H1 (cell line): ENCODE measurements at regions not wholly inside any gene's neighbourhood (a gene's known extent, or its start where the extent isn't known, plus 50 kb on each side); places are given as distances from the start of the nearest gene placed in this dataset.

Experiments used
- CTCF ChIA-PET: fragments of 300-600 bp; sonication (Branson Sonifier 250); formaldehyde crosslinking; loops from one replicate; lab custom pipeline; 2021; ENCODE audit not compliant: partially characterized antibody; lab: Charles Lee
- POLR2A ChIA-PET: fragments of 300-600 bp; sonication (Branson Sonifier 250); formaldehyde crosslinking; loops from one replicate; lab custom pipeline; 2021; ENCODE audit warnings: inconsistent platforms; ENCODE audit not compliant: partially characterized antibody; lab: Charles Lee
- DNase-seq, 2 experiments: peaks; one replicate each; pipeline versions ENCODE4 v3.0.0 to v3.0.0-alpha.2; 2010 to 2022; ENCODE audit warnings: low spot score in 2 of 2, low read depth in 1 of 2, mixed read lengths in 1 of 2
- FAIRE-seq: peaks from 2 replicates; lab custom pipeline; 2011; peaks lifted over from hg19 to GRCh38; lab: Jason Lieb, UNC
- H2AFZ ChIP-seq: 2 replicates; pipeline ENCODE4 v1.8.1; 2012; ENCODE audit warnings: low read length, inconsistent platforms
- H2AK5ac ChIP-seq: 2 replicates; pipeline ENCODE4 v1.6.1; 2013; ENCODE audit warnings: low read depth, low read length
- H2BK120ac ChIP-seq: replicated peaks from 2 replicates; pipeline ENCODE3; 2013; ENCODE audit warnings: low read depth, low read length, inconsistent platforms
- H2BK12ac ChIP-seq: 2 replicates; pipeline ENCODE4 v1.6.1; 2013; ENCODE audit warnings: low read depth, low read length
- H2BK15ac ChIP-seq: 2 replicates; pipeline ENCODE4 v1.6.1; 2013; ENCODE audit warnings: low read length
- H2BK20ac ChIP-seq: 2 replicates; pipeline ENCODE4 v1.6.1; 2013; ENCODE audit warnings: low read length
- H2BK5ac ChIP-seq: 2 replicates; pipeline ENCODE4 v1.6.1; 2013; ENCODE audit warnings: low read depth, low read length
- H3K14ac ChIP-seq: 2 replicates; pipeline ENCODE4 v1.6.1; 2013; ENCODE audit warnings: inconsistent platforms; ENCODE audit not compliant: insufficient read length
- H3K18ac ChIP-seq: 2 replicates; pipeline ENCODE4 v1.6.1; 2013; ENCODE audit warnings: low read length; ENCODE audit errors: extremely low read depth
- H3K23ac ChIP-seq: 2 replicates; pipeline ENCODE4 v1.6.1; 2013; ENCODE audit warnings: inconsistent platforms; ENCODE audit not compliant: insufficient read length
- H3K23me2 ChIP-seq: 2 replicates; pipeline ENCODE4 v1.6.1; 2013; ENCODE audit warnings: low read depth, low read length
- H3K27ac ChIP-seq: 2 replicates; pipeline ENCODE4 v1.6.1; 2011; ENCODE audit warnings: low read depth, low read length, inconsistent platforms
- H3K27me3 ChIP-seq, 4 experiments: replicated peaks in 1 of 4; 1 replicate in 1 of 4; 2 replicates in 3 of 4; pipeline versions ENCODE4 v1.6.1 to v1.8.1; 2011 to 2013; ENCODE audit warnings: low read length in 3 of 4, mild to moderate bottlenecking in 3 of 4, inconsistent platforms in 2 of 4, mixed read lengths in 2 of 4, moderate library complexity in 1 of 4; ENCODE audit not compliant: control insufficient read depth in 3 of 4, insufficient read depth in 3 of 4; ENCODE audit errors: extremely low read depth in 1 of 4
- H3K36me3 ChIP-seq, 4 experiments: 2 replicates each; pipeline versions ENCODE4 v1.6.1 to v1.8.1; 2011 to 2013; ENCODE audit warnings: mild to moderate bottlenecking in 4 of 4, low read length in 3 of 4, moderate library complexity in 2 of 4, control low read depth in 1 of 4, inconsistent platforms in 1 of 4; ENCODE audit not compliant: insufficient read depth in 4 of 4, control insufficient read depth in 2 of 4
- H3K4ac ChIP-seq: replicated peaks from 2 replicates; pipeline ENCODE3; 2013; ENCODE audit warnings: low read length, low read depth, mixed read lengths, inconsistent platforms; ENCODE audit not compliant: insufficient read length
- H3K4me1 ChIP-seq, 4 experiments: replicated peaks in 1 of 4; 1 replicate in 1 of 4; 2 replicates in 3 of 4; pipeline versions ENCODE4 v1.6.1 to v1.8.1; 2011 to 2013; ENCODE audit warnings: low read length in 3 of 4, inconsistent platforms in 2 of 4, mixed read lengths in 1 of 4; ENCODE audit not compliant: insufficient read depth in 4 of 4, control insufficient read depth in 3 of 4
- H3K4me2 ChIP-seq, 2 experiments: 2 replicates each; pipeline versions ENCODE4 v1.6.1 to v1.8.1; 2011 to 2013; ENCODE audit warnings: low read depth in 2 of 2, low read length in 2 of 2, control low read depth in 1 of 2, inconsistent platforms in 1 of 2, mild to moderate bottlenecking in 1 of 2; ENCODE audit not compliant: insufficient read depth in 1 of 2
- H3K4me3 ChIP-seq, 4 experiments: fragments of 200-600, 300-600 bp in 1 of 4; sonication (generic), shearing (Covaris generic), sonication (Bioruptor Twin) in 1 of 4; 2 replicates each; pipeline versions ENCODE4 v1.5.1 to v1.8.1; 2011 to 2016; ENCODE audit warnings: low read length in 4 of 4, low read depth in 3 of 4, control low read depth in 2 of 4, inconsistent platforms in 2 of 4, mild to moderate bottlenecking in 2 of 4, mixed read lengths in 1 of 4, moderate library complexity in 1 of 4; ENCODE audit not compliant: insufficient read depth in 2 of 4; ENCODE audit errors: extremely low read depth in 1 of 4
- H3K56ac ChIP-seq: replicated peaks from 2 replicates; pipeline ENCODE3; 2013; ENCODE audit warnings: low read depth, mild to moderate bottlenecking, mixed read lengths, low read length, inconsistent platforms; ENCODE audit not compliant: insufficient read length
- H3K79me1 ChIP-seq: 2 replicates; pipeline ENCODE4 v1.6.1; 2013; ENCODE audit warnings: low read depth, low read length, control low read depth
- H3K79me2 ChIP-seq, 2 experiments: 2 replicates each; pipeline versions ENCODE4 v1.6.1 to v1.8.1; 2012 to 2013; ENCODE audit warnings: low read length in 2 of 2, mild to moderate bottlenecking in 2 of 2, inconsistent platforms in 1 of 2; ENCODE audit not compliant: insufficient read depth in 2 of 2, control insufficient read depth in 1 of 2
- H3K9ac ChIP-seq, 4 experiments: replicated peaks in 1 of 4; 1 replicate in 1 of 4; 2 replicates in 3 of 4; pipeline versions ENCODE4 v1.6.1 to v1.8.1; 2011 to 2013; ENCODE audit warnings: low read depth in 3 of 4, low read length in 3 of 4, control low read depth in 2 of 4, mild to moderate bottlenecking in 2 of 4, moderate library complexity in 2 of 4, inconsistent platforms in 1 of 4; ENCODE audit errors: extremely low read depth in 1 of 4
- H3K9me3 ChIP-seq, 2 experiments: 2 replicates each; pipeline versions ENCODE4 v1.6.1 to v1.8.1; 2012 to 2013; ENCODE audit warnings: mild to moderate bottlenecking in 2 of 2, moderate library complexity in 2 of 2, control low read depth in 1 of 2, inconsistent platforms in 1 of 2, low read depth in 1 of 2, low read length in 1 of 2, mixed read lengths in 1 of 2; ENCODE audit not compliant: insufficient read depth in 2 of 2
- H4K20me1 ChIP-seq, 2 experiments: replicated peaks in 1 of 2; 2 replicates each; pipeline versions ENCODE3 to v1.8.1; 2011 to 2013; ENCODE audit warnings: inconsistent platforms in 2 of 2, low read length in 2 of 2, mild to moderate bottlenecking in 1 of 2; ENCODE audit not compliant: insufficient read depth in 2 of 2, control insufficient read depth in 1 of 2
- H4K5ac ChIP-seq: 2 replicates; pipeline ENCODE4 v1.6.1; 2013; ENCODE audit warnings: low read length, low read depth, mixed read lengths, inconsistent platforms; ENCODE audit not compliant: insufficient read length
- H4K8ac ChIP-seq: 2 replicates; pipeline ENCODE4 v1.8.0; 2013; ENCODE audit warnings: mild to moderate bottlenecking, moderate library complexity, low read length, inconsistent platforms; ENCODE audit not compliant: insufficient read depth; ENCODE audit errors: extremely low read depth
- H4K91ac ChIP-seq: replicated peaks from 2 replicates; pipeline ENCODE3; 2013; ENCODE audit warnings: low read length, mixed read lengths, inconsistent platforms; ENCODE audit not compliant: insufficient read length
- BACH1 ChIP-seq: IDR thresholded peaks from 2 replicates; pipeline ENCODE4 v1.6.1; 2012; ENCODE audit warnings: low read length, improper control_type of control experiment
- BCL11A ChIP-seq, 2 experiments: IDR thresholded peaks; one replicate each; pipeline ENCODE4 v1.6.1; 2011; ENCODE audit warnings: low read depth in 2 of 2, low read length in 2 of 2, mild to moderate bottlenecking in 2 of 2
- CBX5 ChIP-seq: fragments of 300-800, 300-1000 bp; sonication (generic); IDR thresholded peaks from 2 replicates; pipeline ENCODE4 v1.7.1; 2016; ENCODE audit warnings: antibody characterized with exemption, low read length, low read depth
- EGR1 ChIP-seq: IDR thresholded peaks from 2 replicates; pipeline ENCODE4 v1.6.1; 2011; ENCODE audit warnings: low read depth, low read length, borderline replicate concordance
- EZH2 ChIP-seq: fragments of 200-600 bp; sonication (generic); IDR thresholded peaks from 2 replicates; pipeline ENCODE4 v1.7.1; 2012; ENCODE audit warnings: low read depth, mild to moderate bottlenecking, moderate library complexity, low read length, inconsistent platforms; ENCODE audit not compliant: severe bottlenecking
- HDAC6 ChIP-seq: IDR thresholded peaks from one replicate; pipeline ENCODE4 v1.7.1; 2012; ENCODE audit warnings: low read depth, mild to moderate bottlenecking, inconsistent platforms, low read length, moderate library complexity
- KDM4A ChIP-seq: IDR thresholded peaks from one replicate; pipeline ENCODE4 v1.7.1; 2012; ENCODE audit warnings: low read depth, mild to moderate bottlenecking, moderate library complexity, low read length, inconsistent platforms; ENCODE audit not compliant: severe bottlenecking
- NRF1 ChIP-seq: IDR thresholded peaks from 2 replicates; pipeline ENCODE4 v1.6.1; 2011; ENCODE audit warnings: mild to moderate bottlenecking, low read depth, low read length, improper control_type of control experiment
- POU5F1 ChIP-seq: IDR thresholded peaks from 2 replicates; pipeline ENCODE4 v1.6.1; 2011; ENCODE audit warnings: low read depth, mild to moderate bottlenecking, low read length, moderate library complexity
- RFX5 ChIP-seq: IDR thresholded peaks from 2 replicates; pipeline ENCODE4 v1.6.1; 2011; ENCODE audit warnings: low read depth, low read length, improper control_type of control experiment, borderline replicate concordance
- SIX5 ChIP-seq: IDR thresholded peaks from 2 replicates; pipeline ENCODE4 v1.6.1; 2011; ENCODE audit warnings: mild to moderate bottlenecking, low read depth, low read length
- TAF7 ChIP-seq: optimal IDR thresholded peaks from 2 replicates; pipeline ENCODE3; 2011; ENCODE audit warnings: low read depth, mild to moderate bottlenecking, inconsistent platforms, low read length, moderate library complexity, borderline replicate concordance
- TBP ChIP-seq: IDR thresholded peaks from 2 replicates; pipeline ENCODE4 v1.6.1; 2011; ENCODE audit warnings: low read depth, low read length, improper control_type of control experiment
- TEAD4 ChIP-seq: IDR thresholded peaks from 2 replicates; pipeline ENCODE4 v1.6.1; 2012; ENCODE audit warnings: low read depth, low read length, inconsistent platforms, mixed read lengths
- WGBS, 2 experiments: shearing (Covaris generic) in 1 of 2; methylation state at CpG; one replicate each; pipeline versions ENCODE4 v1.1.6 to v1.1.7; 2013 to 2015; ENCODE audit warnings: low lambda C conversion rate in 2 of 2, mixed read lengths in 2 of 2, inconsistent platforms in 1 of 2, low coverage in 1 of 2, missing lambda C conversion rate in 1 of 2; ENCODE audit not compliant: insufficient replicate concordance in 2 of 2, insufficient coverage in 1 of 2, insufficient read length in 1 of 2; ENCODE audit errors: extremely low coverage in 1 of 2, missing lambda C conversion rate in 1 of 2; 5-methylcytosine and 5-hydroxymethylcytosine counted together
- TF ChIP-seq, protein P1 (sequence below): IDR thresholded peaks from 2 replicates; pipeline ENCODE4 v1.6.1; 2012; ENCODE audit warnings: inconsistent platforms

DNA sequence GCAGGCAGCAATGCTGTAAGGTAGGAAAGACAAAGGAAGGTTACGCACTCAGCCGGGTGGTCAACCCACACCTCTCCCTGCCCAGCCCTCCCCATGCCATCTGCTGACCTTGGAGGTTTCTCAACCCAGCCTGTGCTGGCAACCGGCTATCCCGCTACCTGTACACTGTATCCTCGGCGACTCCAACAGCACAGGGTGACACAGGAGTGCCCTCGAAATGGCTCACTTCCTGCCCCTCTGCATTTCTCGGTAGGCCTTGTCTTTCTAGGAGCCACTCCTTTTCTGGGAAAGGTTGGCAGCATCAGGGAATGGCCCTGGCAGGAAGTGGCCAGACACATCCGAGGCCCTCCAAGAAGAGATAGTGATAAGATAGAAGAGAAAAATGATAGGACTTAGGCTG is 124.0 kb downstream of the PROX1 start:
- Histone ChIP-seq H3K79me1 (no peaks in the 10 kb centered on the region), H2BK12ac (no peak overlapping the region), H3K36me3 (no peaks in the 10 kb centered on the region), H3K27ac (no peak overlapping the region), H3K4me2 (no peak overlapping the region), H3K79me2 (no peaks in the 10 kb centered on the region), H3K9ac (no peak overlapping the region), H3K14ac (no peak overlapping the region), H2AFZ (0 out of 2 replicates have a peak overlapping the region, but pooled peaks have one; percentile 29), H3K18ac (no peak overlapping the region), H3K23me2 (no peaks in the 10 kb centered on the region; the same call in 1 of the 2 replicates), H2AK5ac (no peak overlapping the region), H3K23ac (no peak overlapping the region), H2BK120ac (no peak overlapping the region), H4K5ac (no peak overlapping the region), H3K27me3 (no peaks in the 10 kb centered on the region), H3K56ac (no peak overlapping the region), H2BK5ac (no peak overlapping the region), H4K8ac (peak overlapping the region; percentile 53), H4K91ac (no peak overlapping the region), H3K4ac (no peak overlapping the region), H2BK15ac (no peak overlapping the region), H4K20me1 (no peaks in the 10 kb centered on the region), H3K4me1 (peaks cover 3 to 7% (median 5%) of the 10 kb centered on the region in 4 experiments; a peak in 6 of 7 replicates), H3K9me3 (no peaks in the 10 kb centered on the region), H2BK20ac (no peak overlapping the region), H3K4me3 (no peak overlapping the region)
- FAIRE-seq (no peak), DNase-seq (no peak)
- ChIA-PET POLR2A (no interaction called here), CTCF (interaction anchor here (1.2 to 3.7 kb wide), 2 partner anchors 12 to 18 kb away, joined by 3 to 18 read pairs; no protein-coding TSS in a partner anchor)
- WGBS, 2 experiments, result 97% methylated on average over 9 of the region's 9 CpGs; no CpG with 5 or more reads in 1 of the 2 experiments
- no peak for TF ChIP-seq BCL11A (IDR thresholded peaks at IDR 0.05; ENCODE audit: low read depth in 2 of 2, low read length in 2 of 2)
- TF ChIP-seq TAF7, result no peak
- TF ChIP-seq EGR1, result no peak
- TF ChIP-seq KDM4A, result no peak
- TF ChIP-seq RFX5, result no peak
- TF ChIP-seq NRF1, result no peak
- no peak for TF ChIP-seq TEAD4
- TF ChIP-seq EZH2, result no peak
- TF ChIP-seq POU5F1, result no peak
- no peak for TF ChIP-seq HDAC6
- TF ChIP-seq BACH1, result no peak
- no peak for TF ChIP-seq CBX5
- TF ChIP-seq SIX5, result no peak
- TF ChIP-seq TBP, result no peak
- TF ChIP-seq, protein P1, sequence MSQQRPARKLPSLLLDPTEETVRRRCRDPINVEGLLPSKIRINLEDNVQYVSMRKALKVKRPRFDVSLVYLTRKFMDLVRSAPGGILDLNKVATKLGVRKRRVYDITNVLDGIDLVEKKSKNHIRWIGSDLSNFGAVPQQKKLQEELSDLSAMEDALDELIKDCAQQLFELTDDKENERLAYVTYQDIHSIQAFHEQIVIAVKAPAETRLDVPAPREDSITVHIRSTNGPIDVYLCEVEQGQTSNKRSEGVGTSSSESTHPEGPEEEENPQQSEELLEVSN, result no peak
